ENCODE measurements at regions not wholly inside any gene's neighbourhood (a gene's known extent, or its start where the extent isn't known, plus 50 kb on each side); places are given as distances from the start of the nearest gene placed in this dataset.

DNA sequence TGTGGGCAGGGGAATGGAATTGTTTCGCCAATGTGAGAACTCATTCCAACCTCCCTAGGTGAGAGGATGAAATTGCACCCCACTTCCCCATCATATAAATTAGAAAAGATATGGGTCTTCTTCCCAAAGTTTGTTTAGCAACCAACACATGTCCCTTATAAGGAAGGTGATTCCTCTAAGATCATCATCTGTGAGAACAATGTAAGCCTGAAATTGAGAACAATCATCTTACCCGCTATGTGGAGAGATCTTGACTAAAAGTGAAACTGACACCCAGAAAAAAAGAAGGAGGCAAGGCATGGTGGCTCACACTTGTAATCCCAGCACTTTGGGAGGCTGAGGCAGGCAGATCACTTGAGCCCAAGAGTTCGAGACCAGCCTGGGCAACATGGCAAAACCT, 173.2 kb upstream of the HMGA2 start:
- no peak for TF ChIP-seq EZH2 (IDR thresholded peaks at IDR 0.05; ENCODE audit: borderline replicate concordance, low read depth, low read length, poor library complexity, severe bottlenecking)
- TF ChIP-seq, protein P1, sequence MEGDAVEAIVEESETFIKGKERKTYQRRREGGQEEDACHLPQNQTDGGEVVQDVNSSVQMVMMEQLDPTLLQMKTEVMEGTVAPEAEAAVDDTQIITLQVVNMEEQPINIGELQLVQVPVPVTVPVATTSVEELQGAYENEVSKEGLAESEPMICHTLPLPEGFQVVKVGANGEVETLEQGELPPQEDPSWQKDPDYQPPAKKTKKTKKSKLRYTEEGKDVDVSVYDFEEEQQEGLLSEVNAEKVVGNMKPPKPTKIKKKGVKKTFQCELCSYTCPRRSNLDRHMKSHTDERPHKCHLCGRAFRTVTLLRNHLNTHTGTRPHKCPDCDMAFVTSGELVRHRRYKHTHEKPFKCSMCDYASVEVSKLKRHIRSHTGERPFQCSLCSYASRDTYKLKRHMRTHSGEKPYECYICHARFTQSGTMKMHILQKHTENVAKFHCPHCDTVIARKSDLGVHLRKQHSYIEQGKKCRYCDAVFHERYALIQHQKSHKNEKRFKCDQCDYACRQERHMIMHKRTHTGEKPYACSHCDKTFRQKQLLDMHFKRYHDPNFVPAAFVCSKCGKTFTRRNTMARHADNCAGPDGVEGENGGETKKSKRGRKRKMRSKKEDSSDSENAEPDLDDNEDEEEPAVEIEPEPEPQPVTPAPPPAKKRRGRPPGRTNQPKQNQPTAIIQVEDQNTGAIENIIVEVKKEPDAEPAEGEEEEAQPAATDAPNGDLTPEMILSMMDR (conservative IDR thresholded peaks at IDR 0.05; ENCODE audit: low read depth, low read length), result no peak
